ENCODE measurements at regions not wholly inside any gene's neighbourhood (a gene's known extent, or its start where the extent isn't known, plus 50 kb on each side); places are given as distances from the start of the nearest gene placed in this dataset.
"Not testable (repeated sequence)": the region's sequence is repeated elsewhere in the genome, so short reads cannot be mapped to it uniquely, and the experiment has no call there.

- DNase-seq, result no peak
Observed at GRCh38 chr7:41579961-41580935, 122.6 kb downstream of the INHBA start.

GRCh38 chr7:41578700-41579099, 124.2 kb downstream of the INHBA start:
- no peak for DNase-seq

DNA sequence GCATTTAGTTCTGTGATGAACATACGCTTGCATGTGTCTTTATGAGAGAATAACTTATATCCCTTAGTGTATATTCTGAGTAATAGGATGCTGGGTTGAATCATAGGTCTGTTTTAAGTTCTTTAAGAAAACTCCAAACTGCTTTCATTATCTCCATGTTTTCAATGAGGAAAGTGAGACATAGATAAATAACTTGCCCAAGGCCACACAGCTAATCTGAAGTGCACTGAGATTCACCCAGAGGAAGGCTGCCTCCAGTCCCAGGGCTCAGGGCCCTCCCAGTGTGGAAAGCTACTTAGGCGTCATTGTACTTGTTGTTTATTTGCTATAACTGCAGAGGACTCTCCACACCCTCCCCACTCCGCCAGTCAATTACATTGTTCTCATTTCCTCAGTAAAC, 126.7 kb downstream of the INHBA start:
- no peak for DNase-seq

DNA sequence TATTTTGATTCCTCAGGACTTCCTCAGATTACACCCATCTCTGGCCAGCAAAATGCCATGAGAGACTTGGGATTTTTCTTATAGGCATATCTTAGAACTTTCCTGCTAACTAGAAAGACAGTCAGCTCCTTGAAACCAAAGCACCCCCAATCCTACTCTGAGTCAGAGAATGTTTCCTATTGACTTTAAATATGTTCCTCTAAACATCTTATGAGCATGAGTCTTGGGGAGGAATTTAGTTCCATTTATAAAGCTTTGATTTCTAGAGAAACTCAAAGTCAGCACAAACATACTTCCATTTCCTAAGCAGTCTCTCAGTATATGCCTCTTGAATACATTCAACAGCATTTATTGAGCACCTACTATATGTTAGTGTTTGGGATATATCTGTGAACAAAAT, 128.5 kb downstream of the INHBA start:
- DNase-seq, result no peak

DNA sequence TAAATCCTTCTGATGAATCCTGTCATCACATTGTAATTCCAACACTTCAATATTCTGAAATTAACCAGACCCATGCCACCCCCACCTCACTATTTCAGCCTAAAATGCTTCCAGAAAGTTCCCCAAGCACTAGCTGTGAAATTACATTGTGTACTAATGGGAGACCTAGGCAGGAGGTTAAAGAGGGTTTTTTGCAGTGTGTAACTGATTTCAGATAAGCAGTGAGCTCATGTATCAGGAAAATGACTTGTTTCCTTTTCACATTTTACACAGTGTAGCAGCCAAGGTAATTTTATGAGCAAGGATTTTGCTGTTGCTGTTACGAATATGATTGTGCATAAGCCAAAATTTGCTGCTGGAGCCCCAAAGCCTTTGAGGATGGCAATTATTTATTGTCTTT, 129.0 kb downstream of the INHBA start:
- no peak for DNase-seq

DNA sequence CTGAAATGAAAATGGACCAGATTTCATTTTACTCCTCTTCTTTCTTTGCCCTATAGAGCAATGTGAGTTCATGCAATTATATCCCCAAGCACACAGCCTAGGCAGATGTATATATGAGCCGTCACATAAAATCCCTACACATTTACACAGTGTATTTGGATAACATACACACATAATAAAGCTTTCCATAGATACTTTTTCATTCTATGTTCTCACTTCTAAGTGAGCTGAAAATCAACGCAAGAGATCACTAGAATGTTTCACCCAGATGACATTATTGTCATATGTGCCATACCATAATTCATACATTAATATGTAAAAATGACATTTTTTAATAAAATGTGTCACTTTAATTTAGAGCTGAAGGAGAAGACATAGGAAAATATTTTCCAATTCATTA, 129.4 kb downstream of the INHBA start:
- DNase-seq, result no peak

GRCh38 chr7:41573015-41573414, 129.9 kb downstream of the INHBA start:
- no peak for DNase-seq

- no peak for DNase-seq
Observed at GRCh38 chr7:41571573-41571972, 131.3 kb downstream of the INHBA start.

GRCh38 chr7:41570766-41571165, 132.1 kb downstream of the INHBA start:
- no peak for DNase-seq

GRCh38 chr7:41568135-41568534, 134.8 kb downstream of the INHBA start:
- no peak for DNase-seq

GRCh38 chr7:41567731-41568114, 135.2 kb downstream of the INHBA start:
- DNase-seq, result no peak

GRCh38 chr7:41567031-41567730, 135.7 kb downstream of the INHBA start:
- DNase-seq, result no peak

- no peak for DNase-seq
Observed at GRCh38 chr7:41566581-41566980, 136.3 kb downstream of the INHBA start.

GRCh38 chr7:41565655-41566054, 137.2 kb downstream of the INHBA start:
- DNase-seq, result no peak

DNA sequence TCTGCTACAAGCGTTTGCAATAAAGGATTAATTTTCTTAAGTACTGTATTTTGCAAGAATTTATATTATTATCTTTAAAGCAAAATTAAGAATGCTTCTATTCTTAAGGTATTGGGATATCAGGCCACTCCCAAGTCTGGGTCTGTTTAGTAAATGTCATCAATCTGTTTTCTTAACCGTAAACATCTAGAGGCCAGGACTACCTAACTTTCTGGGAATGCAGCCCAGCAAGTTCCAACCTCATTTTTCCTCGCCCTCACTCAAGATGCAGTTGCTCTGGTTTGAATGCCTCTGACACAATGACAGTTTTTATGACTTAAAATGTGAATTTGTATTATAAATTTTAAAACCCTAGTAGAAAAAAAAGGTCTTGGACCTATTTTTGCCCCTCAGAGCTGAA, 143.5 kb downstream of the INHBA start:
- DNase-seq, result no peak

DNA sequence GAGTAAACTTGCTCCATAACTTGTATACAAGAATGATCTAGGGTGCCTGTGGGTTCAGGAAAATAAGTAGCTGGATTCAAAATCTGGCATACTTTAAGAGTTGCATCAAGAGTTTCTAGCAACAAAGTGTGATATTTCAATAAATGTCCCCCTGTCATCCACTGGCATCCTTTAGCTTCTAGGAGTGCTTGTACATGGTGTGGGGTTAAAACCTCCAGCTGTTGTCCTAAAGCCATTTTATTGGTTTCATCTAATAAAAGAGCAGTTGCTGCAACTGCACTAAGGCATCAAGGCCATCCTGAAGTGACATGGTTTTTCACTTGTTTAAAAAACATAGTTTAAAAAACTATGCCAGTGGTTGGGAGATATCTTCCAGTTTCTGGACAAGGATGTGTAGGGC, 148.4 kb downstream of the INHBA start:
- no peak for DNase-seq

DNA sequence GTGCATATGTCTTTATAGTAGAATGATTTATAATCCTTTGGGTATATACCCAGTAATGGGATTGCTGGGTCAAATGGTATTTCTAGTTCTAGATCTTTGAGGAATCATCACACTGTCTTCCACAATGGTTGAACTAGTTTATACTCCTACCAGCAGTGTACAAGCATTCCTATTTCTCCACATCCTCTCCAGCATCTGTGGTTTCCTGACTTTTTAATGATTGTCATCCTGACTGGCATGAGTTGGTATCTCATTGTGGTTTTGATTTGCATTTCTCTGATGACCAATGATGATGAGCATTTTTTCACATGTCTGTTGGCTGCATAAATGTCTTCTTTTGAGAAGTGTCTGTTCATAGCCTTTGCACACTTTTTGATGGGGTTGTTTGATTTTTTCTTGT, 152.8 kb downstream of the INHBA start:
- DNase-seq, result not testable (repeated sequence)

GRCh38 chr7:41544241-41544640, 158.6 kb downstream of the INHBA start:
- no peak for DNase-seq

GRCh38 chr7:41540601-41541000, 162.3 kb downstream of the INHBA start:
- no peak for DNase-seq

DNA sequence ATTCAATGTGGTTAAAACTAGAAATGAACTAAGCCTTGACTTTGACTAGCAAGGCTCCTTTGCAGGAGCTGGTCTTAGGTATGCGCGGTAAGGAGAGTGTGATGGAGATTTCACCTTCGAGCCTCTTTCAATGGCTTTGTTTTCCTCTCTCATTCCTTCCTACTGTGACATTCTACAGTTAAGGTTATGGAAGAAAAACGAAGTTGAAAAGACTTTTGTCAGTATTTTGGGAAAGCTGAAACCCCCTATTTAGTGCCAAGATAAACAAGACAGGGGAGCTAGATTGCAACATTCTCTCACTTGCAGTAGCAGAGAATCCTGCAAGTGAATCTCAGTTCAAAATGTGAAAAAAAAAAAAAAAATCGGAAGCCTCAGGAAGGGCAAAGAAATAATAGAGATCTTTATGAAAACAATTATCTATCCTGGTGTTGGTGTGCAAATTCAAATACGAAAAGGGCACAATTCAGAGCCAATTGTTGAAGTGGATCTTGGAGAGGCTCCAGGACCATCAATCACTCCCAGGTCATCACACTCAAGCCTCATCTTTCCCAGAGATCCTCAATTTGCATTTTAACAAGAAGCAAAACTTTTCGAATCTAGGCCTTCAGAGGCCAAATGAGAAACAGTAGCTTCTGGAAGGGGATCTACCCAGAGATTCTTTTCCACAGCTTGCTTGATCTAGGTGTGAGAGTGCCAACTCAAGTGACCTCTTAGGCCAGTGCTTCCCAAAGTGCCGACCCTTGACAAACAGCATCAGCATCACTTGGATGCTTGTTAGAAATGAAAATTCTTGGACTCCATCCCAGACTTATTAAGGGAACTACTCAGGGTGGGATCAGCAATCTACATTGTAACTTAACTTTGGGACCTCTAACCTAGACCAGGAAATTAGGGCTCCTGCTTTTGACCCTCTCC, 163.8 kb downstream of the INHBA start:
- DNase-seq, result no peak

DNA sequence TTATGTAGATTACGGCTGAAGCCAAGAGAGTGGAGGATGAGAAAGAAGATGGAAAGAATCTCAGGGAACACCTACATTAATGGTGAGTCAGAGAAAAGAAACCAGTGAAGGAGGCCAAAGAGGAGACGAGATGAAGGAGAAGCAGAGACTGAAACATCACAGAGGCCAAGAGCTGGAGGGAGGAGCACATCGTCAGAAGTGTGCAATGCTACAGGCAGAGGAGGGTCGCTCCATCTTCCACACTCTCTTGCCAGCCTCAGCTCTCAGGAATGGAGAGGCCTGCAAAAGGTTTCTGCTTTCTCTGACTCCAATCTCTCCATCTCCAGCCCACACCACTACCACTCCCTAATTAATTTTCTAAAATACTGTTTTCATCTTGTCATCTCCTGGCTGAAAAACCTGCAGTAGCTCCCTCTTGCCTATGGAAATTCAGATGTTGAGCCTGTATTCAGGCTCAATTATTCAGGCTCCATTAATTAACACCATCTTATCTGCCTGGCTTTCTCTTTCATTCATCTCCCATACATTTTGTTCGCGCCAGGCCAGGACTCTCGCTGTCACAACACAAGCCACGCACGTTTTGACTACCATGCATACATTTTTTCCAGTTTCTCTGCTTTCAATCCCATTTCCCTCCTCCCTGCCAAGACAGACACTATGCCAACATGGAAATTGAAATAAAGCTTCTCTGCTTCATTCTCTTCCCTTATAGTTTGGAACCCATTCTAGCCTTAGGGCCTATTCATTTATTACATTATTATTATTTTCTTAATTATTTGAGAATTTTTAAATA, 165.8 kb downstream of the INHBA start:
- DNase-seq, result no peak
